Activated T-cell treated with anti-CD3 and anti-CD28 coated beads for 24 hours (primary cell): ENCODE measurements at regions not wholly inside any gene's neighbourhood (a gene's known extent, or its start where the extent isn't known, plus 50 kb on each side); places are given as distances from the start of the nearest gene placed in this dataset.
"Not testable (repeated sequence)": the region's sequence is repeated elsewhere in the genome, so short reads cannot be mapped to it uniquely, and the experiment has no call there.

ENCODE experiments used
- DNase-seq: peaks from one replicate; pipeline ENCODE4 v3.0.0-alpha.2; 2020; ENCODE audit warnings: low read depth

DNA sequence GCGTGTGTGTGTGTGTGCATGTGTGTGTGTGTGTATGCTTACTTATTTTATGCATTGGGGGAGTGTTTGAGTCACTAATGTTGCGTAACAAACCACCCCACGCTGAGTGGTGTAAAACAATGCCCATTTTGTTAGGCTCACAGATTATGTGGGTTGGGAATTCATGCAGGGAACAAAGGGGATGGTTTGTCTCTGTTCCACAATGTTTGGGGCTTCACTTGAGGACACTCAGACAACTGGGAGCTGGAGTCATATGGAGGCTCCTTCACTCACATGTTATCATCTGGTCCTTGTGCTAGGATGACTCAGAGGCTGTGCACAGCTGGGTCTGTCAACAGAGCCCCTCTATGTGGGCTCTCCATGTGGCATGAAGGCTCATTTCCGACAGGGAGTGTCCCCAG is 51.3 kb upstream of the LARGE1 start:
- DNase-seq, result no peak

DNA sequence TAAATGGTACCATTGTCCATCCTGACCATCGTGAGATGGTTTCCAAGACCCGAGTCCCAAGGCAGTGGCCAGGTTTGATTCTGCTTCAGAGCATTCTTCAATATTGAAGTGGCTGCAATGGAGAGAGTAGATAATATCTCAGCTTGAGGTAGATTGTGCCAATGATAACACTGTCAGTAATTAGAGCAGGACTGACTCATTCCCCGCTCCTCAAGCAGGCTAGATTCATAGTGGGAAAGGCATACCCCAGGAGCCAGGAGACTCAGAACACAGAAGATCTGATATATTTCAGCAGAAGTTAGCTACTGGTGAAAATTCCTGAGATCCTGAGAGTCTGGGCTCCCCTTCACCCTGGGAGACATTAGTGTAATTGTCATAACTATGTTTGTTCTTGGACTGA is 55.6 kb upstream of the LARGE1 start:
- DNase-seq, result no peak

GRCh38 chr22:33983558-33983957 is 63.3 kb upstream of the LARGE1 start:
- no peak for DNase-seq

GRCh38 chr22:33984211-33984610 is 63.9 kb upstream of the LARGE1 start:
- no peak for DNase-seq

GRCh38 chr22:33984656-33985285 is 64.5 kb upstream of the LARGE1 start:
- DNase-seq, result no peak

- no peak for DNase-seq
These were observed 65.2 kb upstream of the LARGE1 start for GRCh38 chr22:33985506-33985905.

GRCh38 chr22:33986167-33986771 is 66.0 kb upstream of the LARGE1 start:
- DNase-seq, result no peak

GRCh38 chr22:33986954-33987353 is 66.7 kb upstream of the LARGE1 start:
- no peak for DNase-seq

DNA sequence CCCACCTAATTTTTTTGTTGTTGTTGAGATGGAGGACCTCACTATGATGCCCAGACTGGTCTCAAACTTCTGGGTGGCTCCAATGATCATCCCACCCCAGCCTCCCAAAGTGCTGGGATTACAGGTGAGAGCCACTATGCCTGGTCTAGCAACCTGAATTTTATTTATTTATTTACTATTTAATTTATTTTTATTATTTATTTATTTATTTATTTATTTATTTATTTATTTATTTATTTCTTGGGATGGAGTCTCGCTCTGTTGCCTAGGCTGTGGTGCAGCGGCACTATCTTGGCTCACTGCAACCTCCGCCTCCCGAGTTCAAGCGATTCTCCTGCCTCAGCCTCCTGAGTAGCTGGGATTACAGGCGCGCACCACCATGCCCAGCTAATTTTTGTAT is 69.0 kb upstream of the LARGE1 start:
- not testable (repeated sequence) for DNase-seq

GRCh38 chr22:33991620-33992019 is 71.3 kb upstream of the LARGE1 start:
- DNase-seq, result no peak

DNA sequence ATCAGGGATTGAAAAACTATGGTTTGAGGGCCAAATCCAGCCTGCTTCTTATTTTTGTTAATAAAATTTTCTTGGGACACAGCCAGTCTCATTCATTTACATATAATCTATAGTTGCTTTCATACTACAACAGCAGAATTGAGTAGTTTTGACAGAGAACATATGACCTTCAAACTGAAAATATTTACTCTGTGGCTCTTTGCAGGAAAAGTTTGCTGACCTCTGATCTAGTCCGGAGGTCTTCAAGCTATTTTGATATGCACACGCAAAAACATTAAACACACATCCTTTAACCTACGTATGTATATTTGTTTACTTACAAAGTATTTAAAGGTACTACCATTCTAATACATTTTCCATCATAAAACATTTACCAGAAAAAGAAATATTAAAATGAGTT is 76.5 kb upstream of the LARGE1 start:
- DNase-seq, result no peak

DNA sequence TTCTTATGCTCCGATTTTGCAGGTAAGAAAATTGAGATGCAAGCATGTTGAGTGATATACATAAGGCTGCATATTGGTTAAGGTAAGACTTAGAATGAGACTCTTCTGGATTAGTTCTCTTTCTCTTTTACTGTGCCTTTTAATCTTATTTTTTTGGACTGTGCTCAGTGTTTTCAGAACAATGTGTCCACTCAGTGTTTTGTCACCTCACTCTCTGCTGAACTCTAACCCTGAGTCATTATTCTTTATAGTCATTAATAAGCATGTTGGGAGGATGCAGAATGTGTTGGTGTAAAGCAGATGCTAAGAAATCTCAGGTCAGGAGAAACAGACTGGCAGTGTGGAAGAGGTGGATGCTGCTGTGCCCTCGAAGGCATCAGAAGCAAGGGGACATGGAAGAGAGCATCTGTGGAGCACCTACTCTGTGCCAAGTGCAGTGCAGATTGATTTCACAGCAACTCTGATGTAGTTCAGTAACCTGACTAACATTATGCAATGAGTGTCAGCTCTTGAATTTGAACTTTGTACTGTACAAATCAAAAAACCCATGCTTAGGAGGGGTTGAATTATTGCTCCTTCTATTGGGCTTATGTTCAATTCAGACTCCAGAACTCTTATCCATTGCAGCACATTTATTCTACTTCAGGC is 80.7 kb upstream of the LARGE1 start:
- DNase-seq, result no peak

GRCh38 chr22:34001701-34002466 is 81.6 kb upstream of the LARGE1 start:
- no peak for DNase-seq

DNA sequence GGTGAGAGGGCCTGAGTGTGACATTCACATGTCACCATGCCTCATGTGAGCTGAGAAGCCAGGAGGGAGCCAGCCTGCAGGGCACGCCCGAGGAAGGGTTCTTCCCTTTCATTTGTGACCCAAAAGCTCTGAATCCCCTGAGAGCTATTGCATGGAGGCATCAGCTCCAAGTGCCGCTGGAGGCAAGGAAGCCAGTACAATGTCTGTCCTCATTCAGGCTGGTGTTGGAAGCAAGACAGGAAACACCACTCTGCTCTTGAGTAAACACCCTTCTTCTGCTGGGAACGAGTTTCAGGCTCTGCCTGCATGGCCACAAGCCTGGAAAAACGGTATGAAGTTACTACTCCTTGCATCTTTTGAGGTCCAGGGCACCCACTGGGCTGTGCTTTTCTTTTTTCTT is 83.8 kb upstream of the LARGE1 start:
- DNase-seq, result no peak

- DNase-seq, result no peak
These were observed 90.0 kb upstream of the LARGE1 start for GRCh38 chr22:34010259-34010658.

GRCh38 chr22:34015642-34016041 is 95.4 kb upstream of the LARGE1 start:
- no peak for DNase-seq

DNA sequence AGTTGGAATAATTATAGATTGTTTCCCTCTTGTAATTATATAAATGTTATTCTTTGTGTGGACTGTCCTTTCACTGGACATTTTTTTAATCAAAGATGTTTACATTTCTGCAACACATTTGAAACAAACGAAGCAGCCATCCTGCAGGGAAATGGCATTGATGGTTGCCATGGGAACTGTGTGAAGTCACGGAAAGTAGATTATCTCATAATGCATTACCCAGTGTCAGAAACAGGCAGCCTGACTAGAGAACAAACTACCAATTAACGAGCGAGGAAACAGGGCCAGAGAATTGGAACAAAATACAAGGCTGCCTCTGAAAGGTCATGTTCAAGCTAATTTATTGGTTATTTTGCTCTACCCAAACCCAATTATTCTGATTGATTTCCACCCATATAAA is 96.9 kb upstream of the LARGE1 start:
- no peak for DNase-seq

GRCh38 chr22:34019190-34019845 is 99.0 kb upstream of the LARGE1 start:
- no peak for DNase-seq

- DNase-seq, result no peak
These were observed 114.9 kb upstream of the LARGE1 start for GRCh38 chr22:34035209-34035608.

GRCh38 chr22:34036931-34037330 is 116.7 kb upstream of the LARGE1 start:
- DNase-seq, result no peak

DNA sequence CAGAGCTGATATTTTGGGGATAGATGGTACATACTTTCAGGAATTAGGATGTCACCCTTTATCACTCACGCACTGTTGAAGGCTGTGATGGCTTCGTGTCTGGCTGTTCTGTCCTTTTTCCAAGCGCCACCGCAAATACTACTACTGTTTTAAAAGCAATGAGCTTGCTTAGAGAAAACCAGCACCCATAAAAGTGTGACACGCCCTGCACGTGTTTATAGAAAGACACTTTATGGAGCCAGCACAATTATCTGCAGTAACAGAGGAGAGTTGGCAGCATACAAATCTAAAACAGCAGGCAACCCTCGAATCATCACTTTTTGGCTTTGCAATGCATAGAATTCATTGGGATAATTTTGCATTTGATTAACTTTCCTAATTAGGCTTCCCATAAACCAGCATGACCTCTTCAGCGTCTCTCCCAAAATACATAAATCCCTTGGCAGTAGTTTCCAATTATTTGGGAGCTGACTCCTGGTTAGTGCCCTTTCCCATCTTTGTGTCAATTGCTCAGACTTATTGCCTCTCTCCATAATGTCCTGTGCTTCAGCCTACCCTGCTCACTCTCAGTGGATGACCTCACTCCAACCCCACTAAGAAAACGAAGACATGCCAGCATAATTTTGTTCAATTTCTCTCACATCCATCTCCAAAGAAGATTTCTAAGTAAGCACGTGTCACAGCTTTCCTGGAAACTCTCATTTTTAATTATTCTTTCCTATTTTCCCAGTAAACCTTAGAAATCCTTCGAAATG is 118.7 kb upstream of the LARGE1 start:
- DNase-seq, result no peak

DNA sequence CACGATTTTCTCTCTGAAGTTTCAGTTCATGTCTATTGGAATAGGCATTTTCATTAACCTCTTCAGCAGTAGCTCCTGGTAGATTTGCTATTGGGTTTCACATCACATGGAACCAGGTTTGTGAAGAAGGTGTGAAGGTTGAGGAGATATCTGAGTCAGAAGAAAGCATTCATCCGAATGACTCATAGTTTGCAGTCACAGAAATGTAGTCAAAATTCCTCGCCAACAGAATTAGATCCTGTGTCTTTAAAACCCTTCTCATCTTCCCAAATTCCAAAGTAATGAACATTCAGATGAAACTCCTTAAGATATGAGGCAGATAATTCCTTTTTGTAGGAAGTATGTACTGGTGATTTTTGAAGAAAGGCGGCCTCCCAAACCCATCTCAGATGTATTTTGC is 125.0 kb upstream of the LARGE1 start:
- no peak for DNase-seq
